Fibroblast of mammary gland (primary cell): ENCODE measurements at regions not wholly inside any gene's neighbourhood (a gene's known extent, or its start where the extent isn't known, plus 50 kb on each side); places are given as distances from the start of the nearest gene placed in this dataset.
"Not testable (repeated sequence)": the region's sequence is repeated elsewhere in the genome, so short reads cannot be mapped to it uniquely, and the experiment has no call there.

Experiments used
- DNase-seq: peaks from one replicate; pipeline ENCODE4 v3.0.0-alpha.2; 2010; ENCODE audit warnings: low read depth
- H3K4me3 ChIP-seq: 2 replicates; pipeline ENCODE4 v1.5.1; 2011; ENCODE audit warnings: low read depth, mild to moderate bottlenecking, low read length, moderate library complexity; ENCODE audit not compliant: control insufficient read depth
- TF ChIP-seq, protein P1 (sequence below): conservative IDR thresholded peaks from 2 replicates; pipeline ENCODE4 v1.5.1; 2011; ENCODE audit warnings: low read depth, low read length, inconsistent platforms; ENCODE audit not compliant: control insufficient read depth, insufficient read depth

DNA sequence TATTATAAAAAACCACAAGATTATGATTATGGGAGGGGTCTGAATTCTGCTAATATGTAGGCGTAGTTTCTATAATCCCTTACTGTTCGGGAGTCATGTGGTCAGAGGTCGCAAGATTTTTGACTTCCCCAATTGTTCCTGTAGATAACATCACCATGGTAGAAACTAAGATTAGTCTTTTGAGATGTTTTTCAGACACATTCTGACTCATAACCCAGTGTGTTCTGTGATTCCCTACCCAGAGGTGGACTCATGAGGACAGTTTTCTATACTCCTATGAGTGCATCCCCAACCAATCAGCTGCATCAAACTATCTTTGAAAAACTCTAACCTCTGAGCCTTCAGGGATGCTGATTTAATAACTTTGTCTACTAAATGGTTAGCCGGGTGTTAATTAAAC lies 175.5 kb downstream of the RFPL4B start:
- no peak overlapping the region for H3K4me3 ChIP-seq
- DNase-seq = no peak
- TF ChIP-seq, protein P1, sequence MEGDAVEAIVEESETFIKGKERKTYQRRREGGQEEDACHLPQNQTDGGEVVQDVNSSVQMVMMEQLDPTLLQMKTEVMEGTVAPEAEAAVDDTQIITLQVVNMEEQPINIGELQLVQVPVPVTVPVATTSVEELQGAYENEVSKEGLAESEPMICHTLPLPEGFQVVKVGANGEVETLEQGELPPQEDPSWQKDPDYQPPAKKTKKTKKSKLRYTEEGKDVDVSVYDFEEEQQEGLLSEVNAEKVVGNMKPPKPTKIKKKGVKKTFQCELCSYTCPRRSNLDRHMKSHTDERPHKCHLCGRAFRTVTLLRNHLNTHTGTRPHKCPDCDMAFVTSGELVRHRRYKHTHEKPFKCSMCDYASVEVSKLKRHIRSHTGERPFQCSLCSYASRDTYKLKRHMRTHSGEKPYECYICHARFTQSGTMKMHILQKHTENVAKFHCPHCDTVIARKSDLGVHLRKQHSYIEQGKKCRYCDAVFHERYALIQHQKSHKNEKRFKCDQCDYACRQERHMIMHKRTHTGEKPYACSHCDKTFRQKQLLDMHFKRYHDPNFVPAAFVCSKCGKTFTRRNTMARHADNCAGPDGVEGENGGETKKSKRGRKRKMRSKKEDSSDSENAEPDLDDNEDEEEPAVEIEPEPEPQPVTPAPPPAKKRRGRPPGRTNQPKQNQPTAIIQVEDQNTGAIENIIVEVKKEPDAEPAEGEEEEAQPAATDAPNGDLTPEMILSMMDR = no peak

DNA sequence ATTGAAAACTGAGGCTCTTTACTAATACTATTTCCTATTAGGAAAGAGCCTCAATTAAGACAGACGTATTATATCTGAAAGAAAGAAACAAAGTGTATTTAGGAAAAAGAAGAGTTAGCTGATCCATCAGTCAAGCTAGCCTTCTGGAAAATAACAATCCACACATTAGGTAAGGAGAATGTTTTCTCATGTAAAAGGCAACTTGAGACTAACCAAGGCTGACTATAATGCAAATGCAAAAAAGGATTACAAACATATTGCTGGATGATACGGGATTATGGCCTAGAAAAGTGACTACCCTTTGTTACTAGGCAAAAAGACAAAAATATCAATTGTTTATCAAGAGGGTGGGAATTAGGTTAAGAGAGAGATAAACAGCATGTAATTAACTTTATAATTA lies 176.9 kb downstream of the RFPL4B start:
- TF ChIP-seq, protein P1 = no peak
- H3K4me3 ChIP-seq = no peak overlapping the region
- DNase-seq = no peak

DNA sequence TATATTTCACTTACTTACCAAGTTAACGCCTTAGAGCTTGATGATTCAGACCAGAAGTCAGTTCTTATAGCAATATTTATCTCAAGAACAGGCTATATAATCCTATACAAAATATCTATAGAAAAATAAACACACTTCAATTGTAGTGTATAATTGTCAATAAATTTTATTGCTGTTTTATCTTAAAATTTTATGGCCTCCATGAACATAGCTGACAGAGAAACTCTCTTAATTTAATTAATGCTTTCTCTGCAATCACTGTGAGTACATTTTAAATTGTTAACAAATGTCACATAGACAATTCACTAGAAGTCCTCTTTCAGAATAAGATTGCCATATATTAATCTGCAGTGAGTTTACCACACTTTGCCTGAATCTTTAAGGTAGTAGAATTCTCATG lies 178.6 kb downstream of the RFPL4B start:
- no peak for DNase-seq
- TF ChIP-seq, protein P1 = no peak
- H3K4me3 ChIP-seq = no peak overlapping the region

DNA sequence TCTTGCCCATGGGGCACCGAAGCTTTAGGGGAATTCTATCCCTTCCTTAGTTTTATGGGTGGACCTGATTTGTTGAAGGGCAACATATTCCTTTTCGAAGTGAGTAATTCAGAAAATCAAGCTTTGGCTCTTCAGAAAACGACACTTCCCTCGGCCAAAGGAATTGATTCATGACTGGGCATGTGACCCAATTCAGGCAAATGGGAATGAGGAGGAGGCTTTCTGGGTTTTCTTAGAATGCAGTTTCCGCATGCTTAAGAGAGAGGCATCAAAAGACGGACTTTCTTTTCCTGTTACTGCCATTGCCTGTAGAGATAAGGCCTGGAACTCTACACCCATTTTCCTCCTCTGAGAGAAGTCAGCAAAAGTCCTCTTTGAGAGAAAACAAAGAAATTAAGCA lies 179.5 kb downstream of the RFPL4B start:
- H3K4me3 ChIP-seq = no peak overlapping the region
- TF ChIP-seq, protein P1 = no peak
- no peak for DNase-seq

DNA sequence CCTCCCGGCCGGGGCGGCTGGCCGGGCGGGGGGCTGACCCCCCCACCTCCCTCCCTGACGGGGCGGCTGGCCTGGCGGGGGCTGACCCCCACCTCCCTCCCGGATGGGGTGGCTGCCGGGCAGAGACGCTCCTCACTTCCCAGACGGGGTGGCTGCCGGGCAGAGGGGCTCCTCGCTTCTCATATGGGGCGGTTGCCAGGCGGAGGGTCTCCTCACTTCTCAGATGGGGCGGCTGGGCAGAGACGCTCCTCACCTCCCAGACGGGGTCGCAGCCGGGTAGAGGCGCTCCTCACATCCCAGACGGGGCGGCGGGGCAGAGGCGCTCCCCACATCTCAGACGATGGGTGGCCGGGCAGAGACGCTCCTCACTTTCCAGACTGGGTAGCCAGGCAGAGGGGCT lies 181.2 kb downstream of the RFPL4B start:
- not testable (repeated sequence) for H3K4me3 ChIP-seq, DNase-seq

DNA sequence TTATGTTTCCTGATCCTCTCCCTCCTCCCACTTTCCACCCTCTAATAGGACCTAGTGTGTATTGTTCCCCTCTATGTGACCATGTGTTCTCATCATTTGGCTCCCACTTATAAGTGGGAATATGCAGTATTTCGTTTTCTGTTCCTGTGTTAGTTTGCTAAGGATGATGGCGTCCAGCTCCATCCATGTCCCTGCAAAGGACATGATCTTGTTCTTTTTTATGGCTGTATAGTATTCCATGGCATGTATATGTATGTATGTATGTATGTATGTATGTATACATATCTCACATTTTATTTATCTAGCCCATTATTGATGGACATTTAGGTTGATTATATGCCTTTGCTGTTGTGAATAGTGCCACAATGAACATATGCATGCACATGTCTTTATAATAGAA lies 188.7 kb downstream of the RFPL4B start:
- H3K4me3 ChIP-seq = no peak overlapping the region
- DNase-seq = no peak
- TF ChIP-seq, protein P1 = no peak

DNA sequence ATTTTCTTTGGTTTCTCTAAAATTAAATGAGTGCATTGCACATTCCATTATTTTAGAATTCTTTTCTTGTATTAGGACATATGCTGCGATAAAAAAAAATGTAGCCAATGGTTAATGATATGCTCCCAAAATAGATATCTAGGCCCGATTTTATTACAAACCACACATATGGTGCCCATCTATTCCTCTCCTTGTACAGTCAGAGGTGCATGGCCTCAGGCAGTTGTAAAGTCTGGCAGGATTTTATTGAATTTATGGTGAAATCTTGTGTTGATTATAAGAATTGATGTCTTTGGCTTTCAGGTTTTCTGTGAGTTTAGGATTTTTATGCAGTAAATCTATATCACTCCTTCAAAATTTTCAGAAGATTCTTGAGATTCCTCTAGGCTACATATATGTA lies 192.2 kb downstream of the RFPL4B start:
- no peak overlapping the region for H3K4me3 ChIP-seq
- TF ChIP-seq, protein P1 = no peak

DNA sequence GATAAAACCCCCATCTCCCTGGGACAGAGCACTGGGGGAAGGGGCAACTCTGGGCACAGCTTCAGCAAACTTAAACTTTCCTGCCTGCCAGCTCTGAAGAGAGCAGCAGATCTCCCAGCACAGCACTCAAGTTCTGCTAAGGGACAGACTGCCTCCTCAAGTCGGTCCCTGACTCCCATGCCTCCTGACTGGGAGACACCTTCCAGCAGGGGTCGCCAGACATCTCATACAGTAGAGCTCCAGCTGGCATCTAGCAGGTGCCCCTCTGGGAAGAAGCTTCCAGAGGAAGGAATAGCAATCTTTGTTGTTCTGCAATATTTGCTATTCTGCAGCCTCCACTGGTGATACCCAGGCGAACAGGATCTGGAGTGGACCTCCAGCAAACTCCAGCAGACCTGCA lies 194.7 kb downstream of the RFPL4B start:
- peak; percentile 8 for DNase-seq

More for the DNA sequence above, 192.2 kb downstream of the RFPL4B start:
- DNase-seq = no peak

DNA sequence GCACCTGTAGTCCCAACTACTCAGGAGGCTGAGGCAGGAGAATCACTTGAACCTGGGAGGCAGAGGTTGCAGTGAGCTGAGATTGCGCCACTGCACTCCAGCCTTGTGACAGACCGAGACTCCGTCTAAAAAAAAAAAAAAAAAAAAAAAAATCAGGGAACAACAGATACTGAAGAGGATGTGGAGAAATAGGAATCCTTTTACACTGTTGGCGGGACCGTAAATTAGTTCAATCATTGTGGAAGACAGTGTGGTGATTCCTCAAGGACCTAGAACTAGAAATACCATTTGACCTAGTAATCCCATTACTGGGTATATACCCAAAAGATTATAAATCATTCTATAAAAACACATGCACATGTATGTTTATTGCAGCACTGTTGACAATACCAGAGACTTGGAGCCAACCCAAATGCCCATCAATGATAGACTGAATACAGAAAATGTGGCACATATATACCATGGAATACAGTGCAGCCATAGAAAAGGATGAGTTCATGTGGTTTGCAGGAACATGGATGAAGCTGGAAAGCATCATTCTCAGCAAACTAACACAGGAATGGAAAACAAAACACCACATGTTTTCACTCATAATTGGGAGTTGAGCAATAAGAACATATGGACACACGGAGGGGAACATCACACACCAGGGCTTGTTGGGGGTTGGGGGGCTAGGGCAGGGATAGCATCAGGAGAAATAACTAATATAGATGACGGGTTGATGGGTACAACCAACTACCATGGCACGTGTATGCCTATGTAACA lies 200.4 kb downstream of the RFPL4B start:
- peak; percentile 24 for DNase-seq

More for the DNA sequence above, 194.7 kb downstream of the RFPL4B start:
- H3K4me3 ChIP-seq = not testable (repeated sequence)

More for the DNA sequence above, 200.4 kb downstream of the RFPL4B start:
- not testable (repeated sequence) for H3K4me3 ChIP-seq
